GM12891 (cell line): ENCODE measurements at regions not wholly inside any gene's neighbourhood (a gene's known extent, or its start where the extent isn't known, plus 50 kb on each side); places are given as distances from the start of the nearest gene placed in this dataset.
"Not testable (repeated sequence)": the region's sequence is repeated elsewhere in the genome, so short reads cannot be mapped to it uniquely, and the experiment has no call there.

Experiments
- DNase-seq: peaks from one replicate; pipeline ENCODE4 v3.0.0; 2011; ENCODE audit warnings: low spot score; ENCODE audit not compliant: insufficient read length
- FAIRE-seq: peaks from 2 replicates; lab custom pipeline; 2011; peaks lifted over from hg19 to GRCh38; lab: Jason Lieb, UNC
- PAX5 ChIP-seq: IDR thresholded peaks from 2 replicates; pipeline ENCODE4 v1.6.1; 2011; ENCODE audit warnings: low read length, moderate library complexity, mild to moderate bottlenecking; ENCODE audit not compliant: insufficient read depth, severe bottlenecking
- POLR2A ChIP-seq: IDR thresholded peaks from 2 replicates; pipeline ENCODE4 v1.6.1; 2011; ENCODE audit warnings: low read depth, low read length, control low read depth
- POLR2AphosphoS5 ChIP-seq: IDR thresholded peaks from 2 replicates; pipeline ENCODE4 v1.6.1; 2011; ENCODE audit warnings: low read depth, low read length, control low read depth
- POU2F2 ChIP-seq: IDR thresholded peaks from 2 replicates; pipeline ENCODE4 v1.6.1; 2011; ENCODE audit warnings: low read depth, mild to moderate bottlenecking, control low read depth, low read length, moderate library complexity
- SPI1 ChIP-seq: IDR thresholded peaks from 2 replicates; pipeline ENCODE4 v1.6.1; 2011; ENCODE audit warnings: low read depth, low read length, control low read depth
- TAF1 ChIP-seq: IDR thresholded peaks from 2 replicates; pipeline ENCODE4 v1.6.1; 2011; ENCODE audit warnings: low read depth, low read length, control low read depth

- FAIRE-seq (no peak), DNase-seq (no peak)
- TF ChIP-seq POLR2AphosphoS5 = no peak
- no peak for TF ChIP-seq TAF1
- TF ChIP-seq SPI1 = no peak
- TF ChIP-seq POLR2A = no peak
- no peak for TF ChIP-seq POU2F2
- no peak for TF ChIP-seq PAX5
These were observed 210.3 kb upstream of the USP9Y start for GRCh38 chrY:12490558-12491209.

- no peak for DNase-seq
- TF ChIP-seq POU2F2 = no peak
- no peak for TF ChIP-seq POLR2A
- no peak for TF ChIP-seq POLR2AphosphoS5
- no peak for TF ChIP-seq SPI1
- no peak for TF ChIP-seq TAF1
- TF ChIP-seq PAX5 = no peak
- no peak for FAIRE-seq
These were observed 208.8 kb upstream of the USP9Y start for GRCh38 chrY:12492218-12492617.

- DNase-seq = no peak
- no peak for FAIRE-seq
These were observed 205.0 kb upstream of the USP9Y start for GRCh38 chrY:12496007-12496406.

GRCh38 chrY:12500096-12500495 is 200.9 kb upstream of the USP9Y start:
- no peak for TF ChIP-seq POLR2AphosphoS5
- no peak for TF ChIP-seq POU2F2
- TF ChIP-seq TAF1 = no peak
- no peak for TF ChIP-seq SPI1
- TF ChIP-seq POLR2A = no peak
- TF ChIP-seq PAX5 = no peak
- FAIRE-seq (no peak), DNase-seq (no peak)

More at GRCh38 chrY:12496007-12496406, 205.0 kb upstream of the USP9Y start:
- TF ChIP-seq PAX5 = no peak
- TF ChIP-seq TAF1 = no peak
- TF ChIP-seq POLR2AphosphoS5 = no peak
- no peak for TF ChIP-seq POLR2A
- TF ChIP-seq POU2F2 = no peak
- no peak for TF ChIP-seq SPI1

- FAIRE-seq, DNase-seq: not testable (repeated sequence)
These were observed 197.0 kb upstream of the USP9Y start for GRCh38 chrY:12504028-12504427.

- FAIRE-seq (no peak), DNase-seq (no peak)
- TF ChIP-seq PAX5 = no peak
- TF ChIP-seq POLR2A = no peak
- no peak for TF ChIP-seq POLR2AphosphoS5
- no peak for TF ChIP-seq POU2F2
- no peak for TF ChIP-seq SPI1
- no peak for TF ChIP-seq TAF1
These were observed 183.7 kb upstream of the USP9Y start for GRCh38 chrY:12517338-12517737.

- TF ChIP-seq POLR2A = no peak
- DNase-seq (no peak), FAIRE-seq (no peak)
These were observed 175.8 kb upstream of the USP9Y start for GRCh38 chrY:12525206-12525605.

GRCh38 chrY:12526362-12527063 is 174.5 kb upstream of the USP9Y start:
- no peak for FAIRE-seq

GRCh38 chrY:12537226-12537854 is 163.7 kb upstream of the USP9Y start:
- no peak for TF ChIP-seq TAF1
- no peak for TF ChIP-seq SPI1
- no peak for TF ChIP-seq PAX5
- TF ChIP-seq POLR2AphosphoS5 = no peak
- TF ChIP-seq POU2F2 = no peak
- no peak for TF ChIP-seq POLR2A
- FAIRE-seq (no peak), DNase-seq (no peak)

More at GRCh38 chrY:12526362-12527063, 174.5 kb upstream of the USP9Y start:
- no peak for DNase-seq
- TF ChIP-seq SPI1 (no peak), POU2F2 (no peak), POLR2AphosphoS5 (no peak), POLR2A (no peak), PAX5 (no peak)
